NAMALWA (cell line): ENCODE measurements at regions not wholly inside any gene's neighbourhood (a gene's known extent, or its start where the extent isn't known, plus 50 kb on each side); places are given as distances from the start of the nearest gene placed in this dataset.

ENCODE experiments used
- DNase-seq: peaks from one replicate; pipeline ENCODE4 v3.0.0-alpha.2; 2015; ENCODE audit warnings: low spot score

GRCh38 chr9:134502266-134502791 lies 139.3 kb upstream of the COL5A1 start:
- no peak for DNase-seq

GRCh38 chr9:134502809-134503211 lies 138.8 kb upstream of the COL5A1 start:
- no peak for DNase-seq

GRCh38 chr9:134503301-134504105 lies 138.1 kb upstream of the COL5A1 start:
- no peak for DNase-seq

GRCh38 chr9:134504106-134504385 lies 137.6 kb upstream of the COL5A1 start:
- DNase-seq, result no peak

- DNase-seq, result no peak
Measured at GRCh38 chr9:134505032-134505431, 136.6 kb upstream of the COL5A1 start.

GRCh38 chr9:134509281-134509680 lies 132.3 kb upstream of the COL5A1 start:
- DNase-seq, result no peak

- DNase-seq, result no peak
Measured at GRCh38 chr9:134509817-134510216, 131.8 kb upstream of the COL5A1 start.

- no peak for DNase-seq
Measured at GRCh38 chr9:134514503-134514902, 127.1 kb upstream of the COL5A1 start.

GRCh38 chr9:134515026-134515821 lies 126.4 kb upstream of the COL5A1 start:
- no peak for DNase-seq

- no peak for DNase-seq
Measured at GRCh38 chr9:134516464-134516863, 125.1 kb upstream of the COL5A1 start.

- DNase-seq, result no peak
Measured at GRCh38 chr9:134517069-134517680, 124.4 kb upstream of the COL5A1 start.

GRCh38 chr9:134518004-134518606 lies 123.5 kb upstream of the COL5A1 start:
- DNase-seq, result no peak

- DNase-seq, result no peak
Measured at GRCh38 chr9:134519375-134520070, 122.1 kb upstream of the COL5A1 start.

GRCh38 chr9:134521817-134522501 lies 119.6 kb upstream of the COL5A1 start:
- DNase-seq, result no peak

GRCh38 chr9:134522502-134522848 lies 119.1 kb upstream of the COL5A1 start:
- DNase-seq, result no peak

GRCh38 chr9:134522976-134523375 lies 118.6 kb upstream of the COL5A1 start:
- no peak for DNase-seq

GRCh38 chr9:134525070-134525815 lies 116.4 kb upstream of the COL5A1 start:
- DNase-seq, result no peak

- DNase-seq, result no peak
Measured at GRCh38 chr9:134525841-134526583, 115.6 kb upstream of the COL5A1 start.

- DNase-seq, result no peak
Measured at GRCh38 chr9:134526584-134527477, 114.8 kb upstream of the COL5A1 start.
